ENCODE measurements at regions not wholly inside any gene's neighbourhood (a gene's known extent, or its start where the extent isn't known, plus 50 kb on each side); places are given as distances from the start of the nearest gene placed in this dataset.

GRCh38 chr13:33927315-33927714 is 109.4 kb downstream of the RFC3 start:
- Histone ChIP-seq H3K4me3 (ENCODE audit: insufficient read depth, low read depth, low read length) (no peak overlapping the region), H3K4me1 (ENCODE audit: control insufficient read depth, insufficient read depth, low read length) (no peaks in the 10 kb centered on the region), H3K9ac (ENCODE audit: low read depth, low read length) (no peak overlapping the region), H2AK9ac (replicated peaks; ENCODE audit: low read depth, low read length, poor library complexity) (no peak overlapping the region), H4K91ac (ENCODE audit: insufficient read depth, low read depth, low read length) (no peak overlapping the region), H2BK5ac (ENCODE audit: low read depth, low read length, poor library complexity, severe bottlenecking) (no peak overlapping the region), H3K56ac (ENCODE audit: extremely low read depth, insufficient read depth, low read length) (no peak overlapping the region), H4K20me1 (ENCODE audit: insufficient read depth, low read length) (no peaks in the 10 kb centered on the region), H3K27me3 (ENCODE audit: control insufficient read depth, insufficient read depth, low read length) (no peaks in the 10 kb centered on the region), H3K79me1 (ENCODE audit: low read depth in 1 of 2, low read length in 2 of 2) (no peaks in the 10 kb centered on the region), H3K4ac (ENCODE audit: low read depth, low read length) (no peak overlapping the region), H3K9me3 (ENCODE audit: control insufficient read depth, insufficient read depth, low read length) (no peaks in the 10 kb centered on the region), H3K27ac (ENCODE audit: insufficient read depth, low read length) (no peak overlapping the region), H3K23ac (ENCODE audit: low read depth, low read length) (no peak overlapping the region), H2BK120ac (ENCODE audit: low read depth, low read length) (no peak overlapping the region), H3K36me3 (ENCODE audit: control insufficient read depth, insufficient read depth, low read length) (no peaks in the 10 kb centered on the region), H3K14ac (replicated peaks; ENCODE audit: low read depth, low read length) (no peak overlapping the region), H3K9me1 (ENCODE audit: insufficient read depth, low read length) (no peaks in the 10 kb centered on the region), H4K5ac (ENCODE audit: low read depth, low read length) (no peak overlapping the region), H2BK15ac (ENCODE audit: low read depth, low read length) (no peak overlapping the region), H4K8ac (ENCODE audit: low read depth in 2 of 2, low read length in 2 of 2) (no peak overlapping the region), H3K18ac (ENCODE audit: low read depth, low read length) (no peak overlapping the region), H2AK5ac (ENCODE audit: low read depth, low read length) (no peak overlapping the region), H2BK20ac (ENCODE audit: low read depth, low read length) (no peak overlapping the region), H3K4me2 (ENCODE audit: low read depth, low read length) (no peak overlapping the region), H2AFZ (replicated peaks; ENCODE audit: low read length, poor library complexity) (no peak overlapping the region)
- intact Hi-C loops (cut with micrococcal nuclease) = no loop called here
- no CpG with 5 or more reads among the region's 1 CpG for WGBS, 2 experiments (ENCODE audit: extremely low coverage in 2 of 2, insufficient read length in 1 of 2)
- CTCF ChIA-PET = interaction anchor here (0.6 to 1.0 kb wide), 3 partner anchors 82 to 1245 kb away, joined by 3 to 5 read pairs (median 3); no protein-coding TSS in a partner anchor
- BruUV-seq (replicated peaks) = no TSS peak
- POLR2A ChIA-PET (ENCODE audit: unreplicated experiment) = no interaction called here
- TF ChIP-seq MAFK (IDR thresholded peaks at IDR 0.05; ENCODE audit: low read depth, low read length) (no peak), CEBPB (IDR thresholded peaks at IDR 0.05; ENCODE audit: low read depth, low read length) (peak; percentile 53; the same call in 1 of the 2 replicates), CTCF (conservative IDR thresholded peaks at IDR 0.05; ENCODE audit: low read depth, low read length) (no peak)
- ATAC-seq (ENCODE audit: low read depth) (peak; percentile 65), DNase-seq (peak; percentile 64)
- in situ Hi-C loops (cut with MboI; ENCODE audit: low sequenced_read_pairs) = no loop called here
- dilution Hi-C loops (cut with HindIII; ENCODE audit: low sequenced_read_pairs, unreplicated experiment) = no loop called here

All from IMR-90 (cell line).